ENCODE measurements at regions not wholly inside any gene's neighbourhood (a gene's known extent, or its start where the extent isn't known, plus 50 kb on each side); places are given as distances from the start of the nearest gene placed in this dataset.

- Histone ChIP-seq H3K27me3 (no peaks in the 10 kb centered on the region), H3K9me3 (no peaks in the 10 kb centered on the region), H3K4me3 (no peak overlapping the region), H3K36me3 (no peaks in the 10 kb centered on the region), H3K4me1 (no peaks in the 10 kb centered on the region), H3K27ac (no peak overlapping the region)
- TF ChIP-seq CTCF (IDR thresholded peaks at IDR 0.05), result no peak
- ATAC-seq (no peak), DNase-seq (no peak)
- intact Hi-C loops (cut with DNase I), result no loop called here
These were observed 124.2 kb upstream of the FSTL4 start for GRCh38 chr5:133736512-133736911.

- Histone ChIP-seq H3K27ac (no peak overlapping the region), H3K4me1 (no peaks in the 10 kb centered on the region), H3K36me3 (no peaks in the 10 kb centered on the region), H3K27me3 (no peaks in the 10 kb centered on the region), H3K9me3 (no peaks in the 10 kb centered on the region), H3K4me3 (no peak overlapping the region)
- intact Hi-C loops (cut with DNase I), result no loop called here
- ATAC-seq, result no peak
- DNase-seq, result no peak
- TF ChIP-seq CTCF (IDR thresholded peaks at IDR 0.05), result no peak
These were observed 123.0 kb upstream of the FSTL4 start for GRCh38 chr5:133735346-133735745.

GRCh38 chr5:133734916-133735315 lies 122.6 kb upstream of the FSTL4 start:
- intact Hi-C loops (cut with DNase I), result no loop called here
- H3K4me3 ChIP-seq, result no peak overlapping the region
- no peak for TF ChIP-seq CTCF (IDR thresholded peaks at IDR 0.05)
- ATAC-seq (no peak), DNase-seq (no peak)
- no peaks in the 10 kb centered on the region for H3K9me3 ChIP-seq
- H3K27ac ChIP-seq, result no peak overlapping the region
- no peaks in the 10 kb centered on the region for H3K36me3 ChIP-seq
- no peaks in the 10 kb centered on the region for H3K4me1 ChIP-seq
- H3K27me3 ChIP-seq, result no peaks in the 10 kb centered on the region

- Histone ChIP-seq H3K9me3 (no peaks in the 10 kb centered on the region), H3K4me1 (no peaks in the 10 kb centered on the region), H3K4me3 (no peak overlapping the region), H3K36me3 (no peaks in the 10 kb centered on the region), H3K27me3 (no peaks in the 10 kb centered on the region), H3K27ac (no peak overlapping the region)
- intact Hi-C loops (cut with DNase I), result no loop called here
- no peak for TF ChIP-seq CTCF (IDR thresholded peaks at IDR 0.05)
- ATAC-seq (peak; percentile 24), DNase-seq (no peak)
These were observed 120.2 kb upstream of the FSTL4 start for GRCh38 chr5:133732536-133732935.

GRCh38 chr5:133731951-133732350 lies 119.6 kb upstream of the FSTL4 start:
- intact Hi-C loops (cut with DNase I), result no loop called here
- TF ChIP-seq CTCF (IDR thresholded peaks at IDR 0.05), result no peak
- no peak overlapping the region for H3K27ac ChIP-seq
- no peak for DNase-seq
- H3K27me3 ChIP-seq, result no peaks in the 10 kb centered on the region
- no peak for ATAC-seq
- H3K4me1 ChIP-seq, result no peaks in the 10 kb centered on the region
- H3K36me3 ChIP-seq, result no peaks in the 10 kb centered on the region
- no peaks in the 10 kb centered on the region for H3K9me3 ChIP-seq
- H3K4me3 ChIP-seq, result no peak overlapping the region

- H3K4me1 ChIP-seq, result no peaks in the 10 kb centered on the region
- intact Hi-C loops (cut with DNase I), result no loop called here
These were observed 118.5 kb upstream of the FSTL4 start for GRCh38 chr5:133730866-133731265.

More at GRCh38 chr5:133730866-133731265, 118.5 kb upstream of the FSTL4 start:
- Histone ChIP-seq H3K4me3 (no peak overlapping the region), H3K27ac (no peak overlapping the region), H3K9me3 (no peaks in the 10 kb centered on the region), H3K27me3 (no peaks in the 10 kb centered on the region), H3K36me3 (no peaks in the 10 kb centered on the region)
- no peak for ATAC-seq
- no peak for DNase-seq
- no peak for TF ChIP-seq CTCF (IDR thresholded peaks at IDR 0.05)

Measured in upper lobe of right lung (tissue), 1 donor.